Fibroblast of skin of scalp (primary cell): ENCODE measurements at regions not wholly inside any gene's neighbourhood (a gene's known extent, or its start where the extent isn't known, plus 50 kb on each side); places are given as distances from the start of the nearest gene placed in this dataset.

Source experiments
- DNase-seq: peaks from one replicate; pipeline ENCODE4 v3.0.0-alpha.2; 2013

DNA sequence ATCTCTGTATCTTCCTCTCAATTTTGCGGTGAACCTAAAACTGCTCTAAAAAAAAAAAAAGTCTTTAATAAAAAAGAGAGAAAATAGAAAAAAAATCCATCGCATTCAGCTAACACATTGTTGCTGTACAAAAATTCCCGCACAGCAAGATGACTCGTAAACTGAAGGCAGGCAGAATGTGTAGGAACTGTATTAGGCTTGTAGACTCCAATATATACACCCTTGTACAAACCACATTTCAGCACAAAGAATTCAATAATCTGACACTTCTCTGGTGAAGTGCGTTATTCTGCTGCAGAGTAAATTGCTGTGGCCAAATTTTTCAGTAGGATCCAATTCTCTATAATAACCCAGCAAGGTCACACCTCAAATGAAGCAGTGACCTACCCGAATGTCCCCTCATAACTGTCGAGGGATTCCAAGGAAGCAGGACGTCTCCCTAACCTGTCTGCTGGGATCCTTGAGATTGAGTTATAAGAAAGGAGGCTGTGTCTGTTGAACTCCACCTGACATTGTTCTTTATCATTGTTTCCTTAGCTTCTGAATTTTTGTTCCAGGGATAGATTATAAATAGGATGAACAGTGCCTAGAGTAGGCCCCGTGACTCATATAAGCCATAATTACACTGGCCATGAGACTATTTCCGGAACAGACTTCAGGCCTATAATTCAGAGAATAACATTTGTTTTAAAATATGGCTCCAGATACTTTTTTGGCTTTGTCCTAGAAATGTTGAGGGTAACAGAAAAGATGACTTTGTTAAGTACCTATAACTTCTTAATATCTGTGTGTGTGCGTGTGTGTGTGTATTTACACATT, 348.3 kb downstream of the PCDH7 start:
- DNase-seq = no peak

DNA sequence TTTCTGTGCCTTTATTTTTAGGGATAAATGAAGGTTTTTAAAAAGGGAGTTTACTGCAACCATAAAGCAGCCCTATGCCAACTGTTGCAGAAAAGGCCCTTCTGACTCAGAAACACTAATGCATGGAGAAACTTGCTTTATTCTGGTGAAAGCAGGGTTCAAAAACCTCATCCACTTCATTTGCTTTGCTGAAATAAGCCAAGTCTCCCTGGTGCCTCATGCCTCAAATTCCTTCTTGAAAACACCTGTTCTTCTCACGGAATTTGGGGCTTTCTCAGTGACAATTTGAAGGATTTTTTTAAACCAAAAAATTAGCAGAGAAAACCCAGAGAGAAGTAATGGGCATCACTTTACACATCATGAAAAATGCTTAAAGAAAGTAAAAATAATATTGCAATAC, 349.0 kb downstream of the PCDH7 start:
- no peak for DNase-seq

DNA sequence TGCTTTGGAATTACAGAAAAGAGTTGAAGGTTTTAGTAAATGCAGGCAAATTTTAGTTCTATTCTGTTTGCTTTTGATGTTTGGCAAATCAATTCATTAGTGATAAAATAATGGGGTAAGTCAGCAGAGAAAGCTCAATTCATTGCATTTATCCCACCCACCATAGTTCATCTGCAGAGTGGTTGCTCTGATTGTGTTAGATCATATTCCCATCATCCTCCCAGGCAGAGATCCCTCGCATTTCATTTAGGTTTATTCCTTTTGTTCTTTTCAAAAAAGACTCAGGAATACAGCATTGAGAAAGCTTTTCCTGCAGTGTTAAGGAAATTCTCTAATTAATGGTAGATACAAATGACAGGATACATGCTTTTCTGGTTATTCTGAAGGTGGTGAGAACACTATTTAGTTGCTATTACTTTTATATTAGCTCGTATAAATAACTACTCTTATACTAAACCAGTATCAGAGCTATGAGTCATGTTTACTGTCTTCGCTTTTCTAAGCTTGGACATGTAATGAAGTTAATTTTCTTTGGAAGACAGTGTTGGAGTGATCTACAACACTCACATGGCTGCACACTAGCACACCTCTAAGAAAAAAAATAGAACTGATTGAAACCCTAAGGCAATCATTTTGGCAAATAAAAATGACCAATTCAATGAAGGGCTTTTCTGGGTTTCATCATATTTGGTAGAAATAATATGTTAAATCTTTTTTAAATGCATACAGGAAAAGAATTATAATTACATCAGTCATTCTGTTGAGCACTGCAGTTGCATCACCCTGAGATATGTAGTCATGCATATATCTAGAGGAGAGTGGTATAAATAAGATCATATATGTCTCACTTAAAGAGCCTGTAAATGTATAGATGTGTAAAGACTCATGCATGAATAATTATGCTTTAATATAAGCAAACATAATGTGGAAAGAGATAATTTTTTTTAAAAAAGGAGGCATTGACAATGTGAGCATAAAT, 351.6 kb downstream of the PCDH7 start:
- no peak for DNase-seq

DNA sequence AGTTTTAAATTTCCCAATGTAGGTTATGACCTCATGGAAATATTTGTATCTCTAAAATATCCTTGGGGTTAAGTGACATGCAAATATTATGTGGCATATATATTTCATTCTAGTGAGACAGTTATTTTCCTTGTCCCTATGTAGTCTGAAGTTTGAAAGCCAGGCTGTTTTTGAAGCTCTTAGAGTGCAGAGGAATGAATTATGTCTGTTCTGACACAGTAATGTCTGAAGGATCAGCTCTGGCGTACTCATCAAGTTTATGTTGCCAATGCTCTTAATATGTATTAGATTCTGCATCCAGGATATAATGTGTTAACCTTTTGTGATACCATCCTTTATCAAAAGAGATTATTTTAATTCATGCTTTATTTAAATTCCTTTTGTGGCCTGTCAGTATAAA, 355.8 kb downstream of the PCDH7 start:
- DNase-seq = no peak

DNA sequence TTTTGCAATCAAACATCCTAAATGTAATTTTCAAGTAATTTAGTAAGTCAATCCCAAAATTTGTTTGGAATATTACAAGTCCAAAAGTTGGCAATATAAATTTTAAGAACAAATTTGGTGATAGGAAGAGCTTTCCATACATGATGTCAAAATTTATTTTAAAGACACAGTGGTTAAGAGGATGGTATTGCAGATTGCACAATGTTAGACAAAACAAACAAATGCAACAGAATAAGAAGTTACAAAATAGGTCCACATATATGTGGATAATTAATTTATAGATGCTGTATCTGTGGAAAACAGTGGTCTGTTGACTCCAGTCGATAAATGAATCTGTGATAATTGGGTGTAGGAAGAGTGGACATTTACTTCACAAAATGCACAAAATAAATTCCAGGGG, 358.5 kb downstream of the PCDH7 start:
- DNase-seq = no peak

DNA sequence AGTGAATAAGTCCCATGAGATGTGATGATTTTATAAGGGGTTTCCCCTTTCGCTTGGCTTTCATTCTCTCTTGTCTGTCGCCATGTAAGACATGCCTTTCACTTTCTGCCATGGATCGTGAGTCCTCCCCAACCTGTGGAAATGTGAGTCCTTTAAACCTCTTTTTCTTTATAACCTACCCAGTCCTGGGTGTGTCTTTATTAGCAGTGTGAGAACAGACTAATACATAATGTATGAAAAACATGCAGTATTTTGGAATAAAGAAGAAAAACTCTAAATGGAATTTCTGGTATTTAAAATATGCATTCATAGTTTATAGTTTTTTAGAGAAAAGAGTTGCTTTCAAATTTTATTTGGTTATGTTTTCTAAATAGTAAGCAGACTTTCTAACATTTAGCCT, 360.7 kb downstream of the PCDH7 start:
- DNase-seq = peak; percentile 30

DNA sequence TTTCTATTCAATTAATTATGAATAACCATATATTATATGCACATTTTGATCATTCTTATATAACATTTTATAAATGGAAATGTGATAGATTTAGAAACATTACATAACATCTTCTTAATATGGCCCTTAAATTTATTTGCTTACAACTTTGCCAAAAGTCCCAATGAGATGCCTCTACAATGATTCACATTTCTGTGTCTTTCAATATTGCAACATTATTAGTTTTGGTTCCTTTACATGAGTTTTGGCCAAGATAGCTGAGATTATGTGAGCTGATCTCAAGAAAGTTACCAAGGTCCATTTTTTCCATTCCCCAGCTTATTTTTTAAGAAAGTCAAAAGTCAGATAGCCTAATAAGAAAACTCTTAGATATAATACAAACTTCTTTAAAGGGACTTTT, 361.2 kb downstream of the PCDH7 start:
- peak; percentile 60 for DNase-seq

DNA sequence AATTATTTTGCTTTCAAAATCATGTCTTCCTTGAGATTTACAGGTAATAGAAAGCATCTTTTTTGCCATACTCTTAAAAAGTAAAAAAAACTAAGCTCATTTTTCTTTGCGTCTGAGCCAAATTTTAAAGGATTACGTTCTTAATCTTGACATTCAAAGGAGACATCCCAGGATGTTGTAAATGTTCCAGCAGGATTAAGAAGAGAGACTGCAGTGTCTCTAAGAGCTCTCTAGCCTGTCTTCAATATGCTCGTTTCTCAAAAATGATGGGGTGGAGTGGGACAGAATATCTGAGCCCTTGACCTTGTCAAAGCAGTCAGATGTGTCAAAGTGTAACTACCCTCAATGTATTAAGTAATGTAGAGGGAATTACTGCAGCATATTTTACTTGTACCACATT, 363.3 kb downstream of the PCDH7 start:
- no peak for DNase-seq

DNA sequence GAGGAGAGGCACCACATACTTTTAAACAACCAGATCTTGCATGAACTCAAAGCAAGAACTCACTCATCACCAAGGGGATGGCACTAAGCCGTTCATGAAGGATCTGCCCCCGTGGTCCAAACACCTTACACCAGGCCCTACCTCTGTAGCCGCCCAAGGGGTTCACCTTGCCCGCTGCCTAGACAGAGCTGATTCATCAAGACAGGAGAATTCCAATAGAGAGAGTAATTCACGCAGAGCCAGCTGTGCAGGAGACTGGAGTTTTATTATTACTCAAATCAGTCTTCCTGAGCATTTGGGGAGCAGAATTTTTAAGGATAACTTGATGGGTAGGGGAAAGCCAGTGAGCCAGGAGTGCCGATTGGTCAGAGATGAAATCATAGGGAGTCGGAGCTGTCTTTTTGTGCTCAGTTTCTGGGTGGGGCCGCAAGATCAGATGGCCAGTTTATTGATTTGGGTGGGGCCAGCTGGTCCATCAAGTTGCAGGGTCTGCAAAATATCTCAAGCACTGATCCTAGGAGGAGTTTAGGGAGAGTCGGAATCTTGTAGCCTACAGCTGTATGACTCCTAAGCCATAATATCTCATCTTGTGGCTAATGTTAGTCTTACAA, 364.7 kb downstream of the PCDH7 start:
- no peak for DNase-seq

DNA sequence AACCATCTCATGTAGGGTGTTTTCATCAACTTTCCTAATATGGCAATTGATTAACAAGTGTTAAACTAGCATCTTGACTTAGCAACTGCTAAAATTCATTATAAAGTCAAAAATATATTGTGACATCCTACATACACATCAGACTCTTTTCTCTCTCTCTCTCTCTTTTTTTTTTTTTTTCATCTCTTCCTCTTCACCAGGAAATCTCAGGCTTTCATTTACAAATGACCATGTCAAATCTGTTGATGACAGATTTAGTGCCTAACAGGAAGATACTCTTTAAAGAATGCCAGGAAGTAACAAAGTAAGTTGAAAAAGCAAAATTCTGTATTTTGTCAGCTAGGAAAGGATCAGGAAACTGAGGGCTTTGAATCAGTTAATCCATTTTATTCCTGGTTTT, 365.5 kb downstream of the PCDH7 start:
- DNase-seq = no peak

DNA sequence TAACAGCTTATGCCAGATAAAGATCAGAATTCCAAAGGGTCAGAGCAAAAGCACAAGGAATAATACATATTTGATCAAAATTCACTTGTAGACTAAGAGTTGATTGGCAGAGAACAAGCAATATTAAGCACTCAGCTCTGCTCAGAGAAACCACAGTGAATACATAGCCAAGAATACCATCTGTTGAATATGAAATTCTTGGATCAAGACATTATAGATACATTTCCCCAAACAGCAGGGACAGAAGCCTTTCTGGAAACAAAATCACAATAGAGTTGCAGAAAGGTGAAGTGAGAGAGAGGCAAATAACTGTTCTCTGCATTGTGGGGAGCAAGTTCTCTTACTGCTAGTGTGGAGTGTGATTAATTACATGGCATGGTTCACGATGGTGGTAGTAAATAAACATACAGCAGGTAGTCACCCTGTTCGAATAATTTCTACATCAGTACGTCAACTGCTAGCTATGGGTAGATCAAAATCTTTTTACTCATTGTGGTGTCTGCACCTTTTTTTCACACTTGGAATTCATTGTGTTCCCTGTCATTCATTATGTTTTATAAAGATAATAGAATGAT, 366.7 kb downstream of the PCDH7 start:
- no peak for DNase-seq

DNA sequence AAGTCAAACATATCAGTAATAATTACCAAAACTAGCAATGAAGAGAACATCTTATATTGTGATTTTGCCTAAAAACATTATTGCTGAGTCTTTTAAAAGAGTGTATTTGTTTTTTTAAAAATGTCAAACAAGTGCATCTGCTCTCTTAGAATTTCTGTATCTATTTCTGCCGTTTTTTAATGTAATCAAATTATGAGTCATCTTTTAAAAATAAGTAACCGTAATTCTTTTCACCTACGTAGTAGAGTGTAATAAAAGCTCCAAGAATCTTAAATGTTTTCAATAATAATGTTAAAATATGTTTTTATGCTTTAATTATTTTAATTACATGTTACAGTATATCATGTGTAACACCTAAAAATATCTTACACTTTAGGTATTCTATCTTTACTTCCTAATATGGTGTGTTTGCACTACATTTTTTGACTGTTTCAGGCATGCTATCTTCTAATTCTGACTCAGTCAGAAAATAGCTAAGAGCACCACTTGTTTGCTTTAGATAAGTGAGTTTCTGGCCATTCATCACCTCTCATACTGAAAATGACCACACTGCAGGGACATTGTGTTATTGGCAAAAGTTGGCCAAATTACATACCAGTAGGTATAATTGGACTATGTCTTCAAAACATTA, 368.5 kb downstream of the PCDH7 start:
- peak; percentile 46 for DNase-seq

DNA sequence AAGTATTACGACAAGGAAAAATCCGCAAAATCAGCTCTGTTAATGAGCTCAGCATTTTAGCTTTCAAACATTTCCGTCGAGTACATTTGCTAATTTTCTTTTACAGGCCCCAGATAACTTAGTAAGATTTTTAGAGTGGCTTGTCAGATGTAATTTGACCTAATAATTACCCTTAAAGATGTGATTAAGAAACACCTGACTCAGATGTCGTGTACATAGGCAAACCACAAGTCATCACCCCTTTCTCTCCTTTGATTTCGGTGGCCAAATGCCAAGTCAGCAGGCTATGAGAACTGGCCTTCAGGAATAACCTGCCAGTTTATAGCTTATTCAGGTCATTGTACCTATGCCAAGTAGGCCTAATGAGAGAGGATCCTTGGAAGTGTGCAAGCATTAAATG, 369.6 kb downstream of the PCDH7 start:
- DNase-seq = no peak

DNA sequence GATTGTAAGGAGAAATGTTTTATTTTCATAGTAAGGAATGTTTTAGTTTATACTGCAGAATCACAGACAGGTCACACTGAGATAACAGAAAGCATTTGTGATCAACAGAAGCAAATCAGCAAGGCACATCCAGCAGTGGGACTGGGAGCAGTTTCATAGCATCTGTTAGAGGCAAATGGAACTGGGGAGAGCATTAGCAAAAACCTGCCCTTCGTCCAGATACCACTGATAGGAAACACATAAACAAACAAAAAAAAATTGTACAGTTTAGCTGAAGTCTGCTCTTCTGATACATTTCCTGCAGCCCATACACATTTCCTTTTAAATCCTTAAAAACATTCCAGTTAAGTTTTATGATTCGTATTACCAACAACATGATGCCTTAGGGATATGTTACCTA, 374.3 kb downstream of the PCDH7 start:
- DNase-seq = no peak

DNA sequence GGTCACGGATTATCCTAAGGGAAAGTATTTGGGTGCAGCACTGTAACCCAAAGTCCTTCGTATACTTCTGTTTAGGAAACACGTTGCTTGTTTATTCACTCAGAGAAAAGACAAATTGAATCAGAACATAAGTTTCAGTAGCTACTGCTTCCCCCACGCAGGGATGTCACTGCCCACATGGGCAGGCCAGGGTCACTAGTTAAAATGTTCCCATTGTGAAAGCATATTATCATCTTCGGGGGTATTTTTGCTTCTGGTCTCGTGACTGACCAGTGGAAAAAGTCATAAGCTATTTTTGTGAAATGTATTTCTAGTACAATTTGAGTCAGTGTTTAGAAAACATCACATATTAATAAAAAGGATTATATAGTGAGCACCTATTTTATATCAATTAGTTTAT, 377.8 kb downstream of the PCDH7 start:
- DNase-seq = no peak

DNA sequence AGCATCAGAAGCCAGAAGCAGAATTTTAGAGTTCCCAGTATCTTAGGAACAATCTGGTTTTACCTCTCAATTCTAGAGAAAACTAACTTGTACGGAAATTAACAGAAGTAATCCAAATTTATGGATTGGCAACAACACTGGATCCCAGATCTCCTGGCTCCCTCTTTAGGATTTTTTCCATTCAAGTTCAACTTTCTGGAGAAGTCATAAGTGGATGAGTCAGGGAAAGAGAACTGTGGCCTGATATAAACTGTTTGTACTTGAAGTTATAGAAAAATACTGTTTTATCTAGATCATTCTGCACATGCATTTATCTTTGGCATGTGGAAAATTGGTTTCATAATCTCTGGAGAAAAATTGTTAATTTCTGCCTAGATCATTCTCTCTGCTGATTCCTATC, 380.4 kb downstream of the PCDH7 start:
- no peak for DNase-seq

DNA sequence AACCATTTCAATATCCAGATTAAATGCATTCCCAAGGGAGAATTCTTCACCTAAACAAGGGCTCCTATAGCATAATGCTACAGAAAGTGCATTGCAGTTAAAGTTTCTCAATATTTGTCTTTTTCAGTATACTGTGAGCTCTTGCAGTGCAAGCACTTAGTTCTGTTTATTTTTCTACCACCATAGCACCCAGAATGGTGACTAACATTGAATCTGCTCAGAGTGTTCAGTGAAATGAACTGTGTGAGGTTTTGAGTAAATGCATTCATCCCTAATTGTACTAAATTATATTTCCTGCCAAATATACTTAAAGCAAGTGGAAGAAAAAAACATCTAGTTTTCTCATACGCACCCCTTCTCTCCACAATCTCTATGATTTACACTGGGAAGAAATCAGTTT, 383.9 kb downstream of the PCDH7 start:
- DNase-seq = no peak

DNA sequence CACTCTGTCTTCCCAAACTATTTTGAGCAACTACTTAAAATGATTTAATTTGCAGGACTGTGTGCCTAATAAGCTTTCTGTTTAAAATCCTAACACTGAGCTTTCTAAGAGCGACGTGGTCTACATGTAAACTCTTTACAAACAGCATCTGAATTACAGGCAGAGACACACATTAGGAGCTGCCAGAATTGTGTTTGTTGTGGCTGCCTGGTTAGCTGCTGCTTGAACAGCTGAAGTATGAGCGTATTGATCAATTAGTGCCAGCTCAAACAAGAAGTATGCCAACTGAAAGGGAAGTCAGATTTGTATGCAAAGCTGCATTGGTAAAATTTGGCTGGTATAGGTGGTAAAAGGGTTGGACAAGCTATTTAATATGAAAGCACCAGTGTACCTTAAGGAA, 384.4 kb downstream of the PCDH7 start:
- DNase-seq = no peak

DNA sequence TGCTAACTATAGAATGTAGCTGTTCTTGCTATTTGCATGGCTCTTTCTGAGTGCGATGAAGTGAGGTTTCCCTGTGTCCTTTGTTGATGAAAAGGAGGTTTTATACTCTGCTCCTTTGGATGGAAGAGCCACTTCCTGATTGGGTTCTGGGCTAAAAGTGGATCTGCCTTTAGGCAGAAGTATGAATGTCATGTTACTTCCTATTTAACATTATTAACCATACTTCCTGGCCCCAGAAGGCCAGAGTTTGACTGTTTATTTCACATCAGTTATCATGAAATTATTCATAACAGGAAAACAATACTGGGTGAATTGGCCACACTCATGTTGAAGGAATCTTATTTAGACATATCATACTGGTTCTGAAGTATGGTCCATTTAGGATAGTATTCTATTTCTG, 386.2 kb downstream of the PCDH7 start:
- no peak for DNase-seq

DNA sequence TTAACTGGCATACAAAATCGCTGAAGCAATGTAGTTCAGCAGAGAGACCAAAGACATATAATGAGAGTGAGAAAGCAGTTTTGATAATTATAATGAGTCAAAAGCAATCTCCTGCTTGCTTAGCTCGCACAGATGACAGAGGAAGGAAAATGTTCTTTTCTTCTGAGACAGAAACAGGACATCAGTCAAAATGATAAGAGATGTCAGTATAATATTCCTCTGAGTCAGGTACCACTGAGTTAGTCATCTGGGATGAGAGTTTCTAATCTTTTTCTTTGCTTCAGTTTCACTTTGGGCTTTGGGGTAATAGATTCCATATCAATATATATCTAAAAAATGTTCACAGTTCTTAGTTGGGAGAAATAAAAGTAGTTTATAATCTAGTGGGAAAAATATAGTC, 387.2 kb downstream of the PCDH7 start:
- no peak for DNase-seq

DNA sequence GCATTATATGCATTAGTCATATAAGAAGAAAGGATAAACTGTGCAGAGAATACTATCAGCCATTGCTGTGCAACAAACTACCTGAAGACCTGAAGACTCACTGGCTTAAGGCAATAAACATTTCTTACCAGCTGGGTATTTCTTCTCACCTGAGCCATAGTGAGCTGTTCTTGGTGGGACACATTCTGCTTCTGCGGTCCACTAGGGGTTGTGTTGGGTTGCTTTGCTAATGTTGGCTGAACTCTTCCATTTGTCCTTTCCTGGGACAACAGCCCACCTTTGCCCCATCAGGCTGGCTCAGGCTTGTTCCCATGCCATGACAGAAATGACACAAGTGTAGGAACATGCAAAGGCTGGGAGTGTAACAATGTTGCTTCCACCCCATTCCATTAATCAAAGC, 388.6 kb downstream of the PCDH7 start:
- DNase-seq = no peak

DNA sequence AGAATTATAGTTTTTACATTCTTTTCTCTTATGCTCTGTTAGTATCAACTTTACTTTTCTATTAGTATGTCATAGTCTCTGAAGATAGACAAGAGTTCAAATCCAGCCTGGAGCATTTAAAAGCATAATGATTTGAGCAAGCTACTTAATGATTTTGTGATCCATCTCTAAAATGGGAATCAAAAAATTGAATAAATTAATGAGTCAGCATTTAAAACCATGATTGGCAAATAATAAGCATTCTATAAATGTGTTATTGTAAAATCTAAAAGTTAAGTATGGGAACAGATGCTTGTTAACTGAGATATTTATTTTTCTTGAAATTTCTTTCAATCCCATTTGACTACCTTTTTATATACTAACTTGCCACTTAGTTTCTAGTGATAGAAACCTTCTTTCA, 391.6 kb downstream of the PCDH7 start:
- no peak for DNase-seq

DNA sequence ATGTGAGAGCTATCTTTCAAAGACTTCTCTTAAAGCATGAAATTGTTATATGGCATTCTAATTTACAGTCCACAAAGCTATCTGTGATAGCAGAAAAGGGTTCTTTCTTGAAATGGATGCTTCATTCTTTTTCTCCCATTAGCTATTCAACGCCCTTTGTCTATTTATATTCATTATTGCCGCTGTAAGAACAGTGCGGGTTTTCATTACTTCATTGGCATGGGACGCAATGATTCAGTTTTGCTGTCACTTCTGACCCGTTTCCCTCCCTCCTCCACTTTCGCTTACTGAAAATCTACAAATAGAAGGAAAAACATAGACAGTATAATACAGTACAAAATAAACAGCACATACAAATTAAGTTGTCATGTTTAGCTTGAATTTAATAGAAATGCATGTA, 394.6 kb downstream of the PCDH7 start:
- DNase-seq = no peak
